ENCODE measurements at regions not wholly inside any gene's neighbourhood (a gene's known extent, or its start where the extent isn't known, plus 50 kb on each side); places are given as distances from the start of the nearest gene placed in this dataset.

DNA sequence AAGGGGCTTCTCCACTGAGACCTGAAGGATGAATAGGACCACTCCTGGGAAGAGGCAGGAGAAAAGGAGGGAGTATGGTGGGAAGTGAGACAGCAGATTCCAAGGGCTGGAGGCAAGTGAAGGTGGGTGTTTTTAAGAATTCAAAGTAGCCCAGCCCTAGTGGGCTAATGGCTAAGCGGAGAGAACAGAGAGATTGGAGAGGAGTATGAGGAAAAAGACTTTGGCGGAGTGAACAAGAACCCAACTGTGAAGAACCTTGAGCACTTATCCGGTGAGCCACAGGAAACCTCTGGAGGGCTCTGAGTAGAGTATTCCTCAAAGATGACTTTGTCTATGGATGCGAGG lies 142.6 kb downstream of the COPS8 start:
- no peak overlapping the region for H2AFZ ChIP-seq (ENCODE audit: low read depth)
- H3K27me3 ChIP-seq (ENCODE audit: insufficient read depth, low read depth): no peaks in the 10 kb centered on the region
- no peaks in the 10 kb centered on the region for H3K36me3 ChIP-seq (ENCODE audit: insufficient read depth)
- no peaks in the 10 kb centered on the region for H3K79me2 ChIP-seq (ENCODE audit: insufficient read depth, low read depth)
- no peak overlapping the region for H3K9ac ChIP-seq
- H3K4me3 ChIP-seq (IDR thresholded peaks at IDR 0.05; ENCODE audit: insufficient read depth, low read depth, low read length): no peak overlapping the region
- no peak overlapping the region for H3K27ac ChIP-seq
- no peaks in the 10 kb centered on the region for H4K20me1 ChIP-seq (ENCODE audit: insufficient read depth)
- TF ChIP-seq, protein P1, sequence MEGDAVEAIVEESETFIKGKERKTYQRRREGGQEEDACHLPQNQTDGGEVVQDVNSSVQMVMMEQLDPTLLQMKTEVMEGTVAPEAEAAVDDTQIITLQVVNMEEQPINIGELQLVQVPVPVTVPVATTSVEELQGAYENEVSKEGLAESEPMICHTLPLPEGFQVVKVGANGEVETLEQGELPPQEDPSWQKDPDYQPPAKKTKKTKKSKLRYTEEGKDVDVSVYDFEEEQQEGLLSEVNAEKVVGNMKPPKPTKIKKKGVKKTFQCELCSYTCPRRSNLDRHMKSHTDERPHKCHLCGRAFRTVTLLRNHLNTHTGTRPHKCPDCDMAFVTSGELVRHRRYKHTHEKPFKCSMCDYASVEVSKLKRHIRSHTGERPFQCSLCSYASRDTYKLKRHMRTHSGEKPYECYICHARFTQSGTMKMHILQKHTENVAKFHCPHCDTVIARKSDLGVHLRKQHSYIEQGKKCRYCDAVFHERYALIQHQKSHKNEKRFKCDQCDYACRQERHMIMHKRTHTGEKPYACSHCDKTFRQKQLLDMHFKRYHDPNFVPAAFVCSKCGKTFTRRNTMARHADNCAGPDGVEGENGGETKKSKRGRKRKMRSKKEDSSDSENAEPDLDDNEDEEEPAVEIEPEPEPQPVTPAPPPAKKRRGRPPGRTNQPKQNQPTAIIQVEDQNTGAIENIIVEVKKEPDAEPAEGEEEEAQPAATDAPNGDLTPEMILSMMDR (conservative IDR thresholded peaks at IDR 0.05; ENCODE audit: low read depth, low read length): no peak
- no peak overlapping the region for H3K4me2 ChIP-seq
- no peaks in the 10 kb centered on the region for H3K4me1 ChIP-seq (ENCODE audit: low read depth, poor library complexity, severe bottlenecking)

DNA sequence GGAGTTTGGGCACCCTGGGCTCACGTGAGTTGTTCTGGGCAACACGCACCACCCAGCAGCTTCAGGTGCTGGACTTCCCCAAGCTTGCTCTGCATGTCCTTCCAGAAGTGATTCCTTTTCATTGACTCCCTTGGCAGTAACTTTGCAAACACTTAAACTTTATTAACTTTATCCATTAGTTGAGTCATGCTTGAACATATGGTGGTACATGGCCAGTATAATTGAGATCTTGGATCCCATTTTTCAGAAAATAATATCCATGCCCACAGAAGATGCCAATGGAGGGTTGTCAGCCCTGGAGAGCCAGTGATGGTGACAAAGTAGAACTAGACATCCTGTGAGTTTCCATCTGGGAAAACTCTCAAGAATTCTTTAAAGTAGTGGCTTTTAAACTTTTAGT lies 144.2 kb downstream of the COPS8 start:
- Histone ChIP-seq H4K20me1 (ENCODE audit: insufficient read depth) (no peaks in the 10 kb centered on the region), H3K27me3 (ENCODE audit: insufficient read depth, low read depth) (no peaks in the 10 kb centered on the region), H3K4me2 (no peak overlapping the region), H2AFZ (ENCODE audit: low read depth) (no peak overlapping the region), H3K9ac (no peak overlapping the region), H3K4me3 (IDR thresholded peaks at IDR 0.05; ENCODE audit: insufficient read depth, low read depth, low read length) (no peak overlapping the region), H3K27ac (no peak overlapping the region), H3K79me2 (ENCODE audit: insufficient read depth, low read depth) (no peaks in the 10 kb centered on the region), H3K36me3 (ENCODE audit: insufficient read depth) (no peaks in the 10 kb centered on the region), H3K4me1 (ENCODE audit: low read depth, poor library complexity, severe bottlenecking) (no peaks in the 10 kb centered on the region)
- TF ChIP-seq, protein P1 (conservative IDR thresholded peaks at IDR 0.05; ENCODE audit: low read depth, low read length): no peak

DNA sequence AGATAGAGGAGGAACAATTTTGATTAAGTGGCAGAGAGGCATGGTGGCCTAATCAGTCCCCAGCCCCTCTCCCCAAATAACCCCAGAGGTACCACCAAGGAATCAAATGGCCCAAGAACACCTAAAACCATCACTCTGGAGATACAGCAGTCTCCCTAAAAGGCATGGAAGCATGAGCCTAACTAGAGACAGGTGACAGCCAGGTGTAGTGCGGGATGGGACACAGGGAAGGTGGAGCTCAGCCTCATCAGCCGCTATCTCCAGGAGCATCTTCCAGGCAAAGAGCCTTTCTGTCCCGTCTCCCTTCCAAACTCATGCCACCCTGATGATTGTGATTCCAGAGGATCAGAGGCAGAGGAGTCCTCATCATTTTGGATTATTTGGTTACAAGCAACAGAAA lies 144.7 kb downstream of the COPS8 start:
- no peak overlapping the region for H2AFZ ChIP-seq (ENCODE audit: low read depth)
- no peaks in the 10 kb centered on the region for H3K4me1 ChIP-seq (ENCODE audit: low read depth, poor library complexity, severe bottlenecking)
- H3K79me2 ChIP-seq (ENCODE audit: insufficient read depth, low read depth): no peaks in the 10 kb centered on the region
- TF ChIP-seq, protein P1 (conservative IDR thresholded peaks at IDR 0.05; ENCODE audit: low read depth, low read length): no peak
- H3K4me2 ChIP-seq: no peak overlapping the region
- H3K27me3 ChIP-seq (ENCODE audit: insufficient read depth, low read depth): no peaks in the 10 kb centered on the region
- no peak overlapping the region for H3K27ac ChIP-seq
- H3K4me3 ChIP-seq (IDR thresholded peaks at IDR 0.05; ENCODE audit: insufficient read depth, low read depth, low read length): no peak overlapping the region
- H3K36me3 ChIP-seq (ENCODE audit: insufficient read depth): no peaks in the 10 kb centered on the region
- H4K20me1 ChIP-seq (ENCODE audit: insufficient read depth): no peaks in the 10 kb centered on the region
- no peak overlapping the region for H3K9ac ChIP-seq

DNA sequence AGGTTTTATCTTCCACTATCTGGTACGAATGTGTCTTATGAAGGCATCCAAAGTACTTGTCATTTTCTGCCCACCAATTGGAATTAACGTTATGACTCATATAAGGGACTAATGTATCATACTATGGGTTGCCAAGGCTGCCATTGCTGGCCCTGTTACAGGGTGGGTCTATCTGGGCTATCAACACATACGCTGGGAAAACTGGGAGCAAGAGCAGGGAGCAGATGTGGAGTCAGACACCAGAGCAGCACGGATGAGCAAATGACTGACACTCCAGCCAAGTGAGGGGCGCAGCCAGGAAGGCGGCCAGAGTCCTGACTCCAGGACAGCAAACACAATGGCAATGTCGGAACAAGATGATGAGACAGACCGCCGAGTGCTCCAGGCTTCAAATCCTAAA lies 145.9 kb downstream of the COPS8 start:
- H4K20me1 ChIP-seq (ENCODE audit: insufficient read depth): no peaks in the 10 kb centered on the region
- TF ChIP-seq, protein P1 (conservative IDR thresholded peaks at IDR 0.05; ENCODE audit: low read depth, low read length): no peak

DNA sequence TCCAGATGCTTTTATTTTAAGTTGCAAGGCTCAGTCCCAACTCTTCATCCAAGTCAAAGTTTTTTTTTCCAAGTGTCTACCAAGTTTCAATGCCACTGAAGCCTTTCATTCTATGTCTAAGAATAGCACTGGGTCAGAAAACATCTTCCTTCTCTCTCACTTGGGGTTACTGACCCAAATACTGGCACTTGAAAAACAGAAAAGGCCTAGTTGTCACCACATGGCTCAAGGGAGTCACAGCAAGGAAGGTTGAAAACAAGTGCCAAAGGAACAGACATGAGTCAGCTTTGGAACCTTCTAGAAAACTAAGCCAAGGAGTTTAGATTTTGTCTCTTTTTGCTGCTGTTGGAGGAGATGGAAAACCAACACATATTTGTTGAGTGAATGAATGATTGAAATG lies 146.5 kb downstream of the COPS8 start:
- TF ChIP-seq, protein P1 (conservative IDR thresholded peaks at IDR 0.05; ENCODE audit: low read depth, low read length): no peak
- H3K4me2 ChIP-seq: no peak overlapping the region
- no peaks in the 10 kb centered on the region for H3K27me3 ChIP-seq (ENCODE audit: insufficient read depth, low read depth)
- no peaks in the 10 kb centered on the region for H4K20me1 ChIP-seq (ENCODE audit: insufficient read depth)
- H2AFZ ChIP-seq (ENCODE audit: low read depth): no peak overlapping the region
- no peaks in the 10 kb centered on the region for H3K36me3 ChIP-seq (ENCODE audit: insufficient read depth)
- H3K4me3 ChIP-seq (IDR thresholded peaks at IDR 0.05; ENCODE audit: insufficient read depth, low read depth, low read length): no peak overlapping the region
- no peaks in the 10 kb centered on the region for H3K79me2 ChIP-seq (ENCODE audit: insufficient read depth, low read depth)
- H3K9ac ChIP-seq: no peak overlapping the region
- no peaks in the 10 kb centered on the region for H3K4me1 ChIP-seq (ENCODE audit: low read depth, poor library complexity, severe bottlenecking)
- no peak overlapping the region for H3K27ac ChIP-seq

More for the DNA sequence above, 145.9 kb downstream of the COPS8 start:
- no peak overlapping the region for H3K9ac ChIP-seq
- no peak overlapping the region for H3K4me3 ChIP-seq (IDR thresholded peaks at IDR 0.05; ENCODE audit: insufficient read depth, low read depth, low read length)
- no peaks in the 10 kb centered on the region for H3K36me3 ChIP-seq (ENCODE audit: insufficient read depth)
- H3K27me3 ChIP-seq (ENCODE audit: insufficient read depth, low read depth): no peaks in the 10 kb centered on the region
- H2AFZ ChIP-seq (ENCODE audit: low read depth): no peak overlapping the region
- H3K27ac ChIP-seq: no peak overlapping the region
- H3K4me1 ChIP-seq (ENCODE audit: low read depth, poor library complexity, severe bottlenecking): no peaks in the 10 kb centered on the region
- H3K79me2 ChIP-seq (ENCODE audit: insufficient read depth, low read depth): no peaks in the 10 kb centered on the region
- no peak overlapping the region for H3K4me2 ChIP-seq

Data from KMS-11 (cell line).